NB4 (cell line): ENCODE measurements at regions not wholly inside any gene's neighbourhood (a gene's known extent, or its start where the extent isn't known, plus 50 kb on each side); places are given as distances from the start of the nearest gene placed in this dataset.

ENCODE experiments used
- DNase-seq: peaks from one replicate; pipeline ENCODE4 v3.0.0; 2010; ENCODE audit warnings: low read depth
- H3K4me3 ChIP-seq: one replicate; pipeline ENCODE4 v1.5.1; 2011; ENCODE audit warnings: mild to moderate bottlenecking, low read depth, low read length, moderate library complexity
- MYC ChIP-seq: IDR thresholded peaks from 2 replicates; pipeline ENCODE4 v1.6.1; 2011; ENCODE audit warnings: low read depth, low read length
- POLR2A ChIP-seq: IDR thresholded peaks from 2 replicates; pipeline ENCODE4 v1.6.1; 2011; ENCODE audit warnings: mild to moderate bottlenecking; ENCODE audit not compliant: insufficient read length; ENCODE audit errors: extremely low read depth
- TF ChIP-seq, protein P1 (sequence below): IDR thresholded peaks from 2 replicates; pipeline ENCODE4 v1.6.1; 2011; ENCODE audit warnings: low read depth, low read length
- TF ChIP-seq, protein P2 (sequence below): IDR thresholded peaks from one replicate; pipeline ENCODE4 v1.5.1; 2012; ENCODE audit warnings: low read depth, low read length

DNA sequence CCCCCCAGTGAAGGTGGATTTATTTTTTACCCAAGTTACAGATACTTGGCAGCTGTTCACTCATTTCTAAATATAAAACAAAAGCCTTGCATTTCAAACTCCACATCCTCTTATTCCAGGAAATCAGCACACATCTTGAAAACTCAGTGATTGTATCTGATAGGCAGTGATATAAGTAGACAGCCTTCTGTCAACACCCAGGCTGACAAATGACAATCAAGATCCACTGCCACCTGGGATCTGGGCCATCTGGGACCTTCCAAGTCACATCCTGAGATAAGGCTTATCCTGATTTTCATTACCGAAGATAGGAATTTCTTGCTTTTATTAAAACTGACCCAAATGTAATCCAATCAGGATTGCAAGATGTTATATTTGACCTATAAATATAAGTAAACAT is 201.3 kb upstream of the PUM3 start:
- H3K4me3 ChIP-seq = no peak overlapping the region
- TF ChIP-seq, protein P1, sequence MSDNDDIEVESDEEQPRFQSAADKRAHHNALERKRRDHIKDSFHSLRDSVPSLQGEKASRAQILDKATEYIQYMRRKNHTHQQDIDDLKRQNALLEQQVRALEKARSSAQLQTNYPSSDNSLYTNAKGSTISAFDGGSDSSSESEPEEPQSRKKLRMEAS = no peak
- TF ChIP-seq, protein P2, sequence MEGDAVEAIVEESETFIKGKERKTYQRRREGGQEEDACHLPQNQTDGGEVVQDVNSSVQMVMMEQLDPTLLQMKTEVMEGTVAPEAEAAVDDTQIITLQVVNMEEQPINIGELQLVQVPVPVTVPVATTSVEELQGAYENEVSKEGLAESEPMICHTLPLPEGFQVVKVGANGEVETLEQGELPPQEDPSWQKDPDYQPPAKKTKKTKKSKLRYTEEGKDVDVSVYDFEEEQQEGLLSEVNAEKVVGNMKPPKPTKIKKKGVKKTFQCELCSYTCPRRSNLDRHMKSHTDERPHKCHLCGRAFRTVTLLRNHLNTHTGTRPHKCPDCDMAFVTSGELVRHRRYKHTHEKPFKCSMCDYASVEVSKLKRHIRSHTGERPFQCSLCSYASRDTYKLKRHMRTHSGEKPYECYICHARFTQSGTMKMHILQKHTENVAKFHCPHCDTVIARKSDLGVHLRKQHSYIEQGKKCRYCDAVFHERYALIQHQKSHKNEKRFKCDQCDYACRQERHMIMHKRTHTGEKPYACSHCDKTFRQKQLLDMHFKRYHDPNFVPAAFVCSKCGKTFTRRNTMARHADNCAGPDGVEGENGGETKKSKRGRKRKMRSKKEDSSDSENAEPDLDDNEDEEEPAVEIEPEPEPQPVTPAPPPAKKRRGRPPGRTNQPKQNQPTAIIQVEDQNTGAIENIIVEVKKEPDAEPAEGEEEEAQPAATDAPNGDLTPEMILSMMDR = no peak
- TF ChIP-seq MYC = no peak
- no peak for TF ChIP-seq POLR2A
- DNase-seq = no peak

- H3K4me3 ChIP-seq = no peak overlapping the region
- TF ChIP-seq POLR2A = no peak
- TF ChIP-seq, protein P1 = no peak
- TF ChIP-seq MYC = no peak
- TF ChIP-seq, protein P2 = no peak
- no peak for DNase-seq
Observed at GRCh38 chr9:3043369-3043768, 199.5 kb upstream of the PUM3 start.

DNA sequence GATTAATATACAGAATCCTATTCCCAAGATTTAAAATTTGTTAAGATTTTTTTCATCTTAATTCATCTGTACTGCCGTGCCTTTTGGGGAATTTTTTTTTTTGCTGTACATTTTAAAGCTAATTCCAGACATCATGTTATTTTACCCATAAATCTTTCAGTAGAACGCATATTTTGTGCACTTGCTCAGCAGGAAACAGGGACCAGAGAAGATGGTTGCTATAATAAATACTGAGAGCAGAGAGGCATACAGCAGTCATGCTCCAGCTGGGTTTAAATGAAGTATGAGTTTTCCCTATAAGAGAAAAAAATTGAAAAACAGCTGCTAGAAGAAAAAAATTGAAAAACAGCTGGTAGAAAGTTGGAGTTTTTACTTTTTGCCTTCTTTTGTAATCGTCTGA is 196.9 kb upstream of the PUM3 start:
- H3K4me3 ChIP-seq = no peak overlapping the region
- TF ChIP-seq, protein P2 = no peak
- TF ChIP-seq MYC (no peak), POLR2A (no peak)
- TF ChIP-seq, protein P1 = no peak
- DNase-seq = no peak

- no peak for TF ChIP-seq MYC
- TF ChIP-seq, protein P1 = no peak
- TF ChIP-seq, protein P2 = no peak
- TF ChIP-seq POLR2A = no peak
- H3K4me3 ChIP-seq = no peak overlapping the region
Observed at GRCh38 chr9:3036333-3036700, 192.4 kb upstream of the PUM3 start.

DNA sequence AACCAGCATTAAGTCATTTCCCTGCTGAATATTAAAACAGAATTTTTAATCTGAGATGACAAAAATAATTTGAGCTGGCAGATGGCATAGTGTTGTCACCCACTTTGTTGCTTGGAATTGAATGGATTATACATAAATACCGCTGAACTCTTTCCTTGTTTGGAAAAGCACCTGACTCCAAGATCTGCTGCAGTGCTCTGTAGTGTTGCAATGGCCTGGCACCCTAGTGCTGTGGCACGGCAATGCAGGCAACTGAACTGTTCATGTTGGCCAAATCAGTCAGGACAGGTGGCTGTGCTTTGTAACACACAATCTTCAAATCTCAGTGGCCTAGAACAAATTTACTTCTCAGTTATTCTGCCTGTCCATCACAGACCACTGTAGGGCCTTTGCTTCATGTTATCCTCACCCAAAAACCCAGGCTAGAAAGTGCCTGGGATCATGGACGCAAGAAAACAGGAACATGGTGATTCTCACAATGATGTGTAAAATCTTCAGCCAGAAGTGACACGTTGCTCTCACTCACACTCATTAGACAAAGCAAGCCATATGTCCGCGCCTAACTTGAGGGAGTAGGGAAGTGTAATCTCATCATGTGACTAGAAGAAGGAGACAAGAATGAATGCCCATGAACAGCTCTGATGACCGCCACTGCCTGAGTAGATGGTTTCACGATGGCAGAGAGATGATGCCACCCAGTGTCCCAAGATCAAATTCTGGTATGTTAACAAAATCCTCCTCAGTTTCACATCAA is 191.9 kb upstream of the PUM3 start:
- H3K4me3 ChIP-seq = no peak overlapping the region
- no peak for TF ChIP-seq MYC
- no peak for TF ChIP-seq POLR2A
- TF ChIP-seq, protein P1 = no peak
- DNase-seq = no peak

More at GRCh38 chr9:3036333-3036700, 192.4 kb upstream of the PUM3 start:
- no peak for DNase-seq

DNA sequence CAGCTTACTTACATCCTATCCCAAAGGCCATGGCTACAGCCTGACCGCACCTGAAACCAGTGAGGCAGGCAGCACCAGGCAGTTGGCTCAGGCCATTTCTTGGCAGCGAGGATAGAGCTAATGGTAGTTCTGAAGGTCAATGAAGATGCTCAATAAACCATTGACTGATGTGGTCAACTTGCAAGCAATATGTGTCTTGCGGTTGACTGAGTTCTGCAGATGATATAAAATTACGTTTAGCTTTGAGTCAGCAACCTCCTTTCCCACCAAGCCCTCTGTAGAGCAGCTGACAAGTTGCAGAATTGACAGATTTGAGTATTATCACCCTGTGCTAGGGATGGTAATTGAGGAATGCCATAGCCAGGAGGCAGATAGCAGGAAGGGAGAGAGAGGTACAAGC is 189.0 kb upstream of the PUM3 start:
- no peak overlapping the region for H3K4me3 ChIP-seq

More for the DNA sequence above, 189.0 kb upstream of the PUM3 start:
- DNase-seq = no peak
- TF ChIP-seq, protein P1 = no peak
- TF ChIP-seq POLR2A (no peak), MYC (no peak)
- TF ChIP-seq, protein P2 = no peak
